OCI-LY7 (cell line): ENCODE measurements at regions not wholly inside any gene's neighbourhood (a gene's known extent, or its start where the extent isn't known, plus 50 kb on each side); places are given as distances from the start of the nearest gene placed in this dataset.

Source experiments
- BruUV-seq: library from RNA; stranded (reverse); fragments of 400-500 nt; replicated peaks from 2 replicates; lab custom pipeline; 2021; lab: Mats Ljungman, UMichigan
- CTCF ChIA-PET: fragments of 300-600 bp; sonication (Branson Sonifier 250); formaldehyde crosslinking; loops from one replicate; lab custom pipeline; 2022; ENCODE audit warnings: antibody characterized with exemption; ENCODE audit not compliant: unreplicated experiment; lab: Charles Lee
- POLR2A ChIA-PET: fragments of 300-600 bp; sonication (Branson Sonifier 250); formaldehyde crosslinking; loops from one replicate; lab custom pipeline; 2022; ENCODE audit warnings: antibody characterized with exemption; lab: Charles Lee
- DNase-seq: peaks from one replicate; pipeline ENCODE4 v3.0.0-alpha.2; 2015; ENCODE audit warnings: low spot score
- H2AFZ ChIP-seq: fragments of 200-600 bp; sonication (generic), shearing (Covaris generic); 2 replicates; pipeline ENCODE4 v1.6.1; 2014; ENCODE audit warnings: mild to moderate bottlenecking, antibody characterized with exemption, low read length, moderate library complexity
- H3K27ac ChIP-seq: fragments of 200-600 bp; sonication (generic); 2 replicates; pipeline ENCODE4 v1.5.1; 2014; ENCODE audit warnings: mixed run types, low read depth, mild to moderate bottlenecking, moderate library complexity, low read length, inconsistent platforms; ENCODE audit not compliant: poor library complexity, severe bottlenecking
- H3K36me3 ChIP-seq: fragments of 200-600 bp; sonication (generic); 2 replicates; pipeline ENCODE4 v1.6.1; 2014; ENCODE audit warnings: mild to moderate bottlenecking, antibody characterized with exemption, low read length, moderate library complexity, mixed read lengths; ENCODE audit not compliant: insufficient read depth
- H3K4me1 ChIP-seq: fragments of 200-600 bp; sonication (generic); 2 replicates; pipeline ENCODE4 v1.5.1; 2014; ENCODE audit warnings: mild to moderate bottlenecking, low read length; ENCODE audit not compliant: insufficient read depth, poor library complexity, severe bottlenecking
- H3K4me2 ChIP-seq: fragments of 200-600 bp; sonication (generic); 2 replicates; pipeline ENCODE4 v1.6.1; 2014; ENCODE audit warnings: mild to moderate bottlenecking, low read length
- H3K4me3 ChIP-seq: fragments of 200-600 bp; sonication (generic); 2 replicates; pipeline ENCODE4 v1.5.1; 2014; ENCODE audit warnings: mild to moderate bottlenecking, low read depth, low read length; ENCODE audit not compliant: poor library complexity, severe bottlenecking
- H3K79me2 ChIP-seq: fragments of 200-600 bp; sonication (generic); 2 replicates; pipeline ENCODE4 v1.6.1; 2016; ENCODE audit warnings: low read depth, mild to moderate bottlenecking, low read length, moderate library complexity, mixed read lengths; ENCODE audit not compliant: insufficient read depth
- H3K9me2 ChIP-seq: fragments of 200-600 bp; sonication (generic); 2 replicates; pipeline ENCODE4 v1.6.1; 2016; ENCODE audit warnings: mild to moderate bottlenecking, low read length, mixed read lengths; ENCODE audit not compliant: insufficient read depth
- H3K9me3 ChIP-seq: fragments of 200-600 bp; sonication (generic); 2 replicates; pipeline ENCODE4 v1.6.1; 2014; ENCODE audit warnings: mild to moderate bottlenecking, mixed run types, low read length, mixed read lengths
- H4K20me1 ChIP-seq: fragments of 200-600 bp; sonication (generic); 2 replicates; pipeline ENCODE4 v1.6.1; 2014; ENCODE audit warnings: mild to moderate bottlenecking, antibody characterized with exemption, low read length, moderate library complexity, mixed read lengths; ENCODE audit not compliant: insufficient read depth
- EZH2phosphoT487 ChIP-seq: fragments of 200-600 bp; sonication (generic); IDR thresholded peaks from 2 replicates; pipeline ENCODE4 v1.6.1; 2018; ENCODE audit warnings: low read depth, borderline replicate concordance, mild to moderate bottlenecking, mixed run types, antibody characterized with exemption, low read length, moderate library complexity, mixed read lengths
- intact Hi-C: fragments of 100-400 bp; cut with micrococcal nuclease; formaldehyde crosslinking; loops from one replicate; pipeline ENCODE4 v1.10.0; 2022; ENCODE audit not compliant: unreplicated experiment
- TF ChIP-seq, protein P1 (sequence below): fragments of 200-600 bp; sonication (generic); conservative IDR thresholded peaks from 2 replicates; pipeline ENCODE4 v1.5.1; 2014; ENCODE audit warnings: mild to moderate bottlenecking, antibody characterized with exemption, low read length, moderate library complexity, mixed read lengths

GRCh38 chr13:108494991-108495645, 134.3 kb upstream of the MYO16 start:
- BruUV-seq = no TSS peak
- no peaks in the 10 kb centered on the region for H3K79me2 ChIP-seq
- H3K4me3 ChIP-seq = no peak overlapping the region
- H2AFZ ChIP-seq = no peak overlapping the region
- DNase-seq = no peak
- ChIA-PET CTCF (no interaction called here), POLR2A (no interaction called here)
- TF ChIP-seq, protein P1, sequence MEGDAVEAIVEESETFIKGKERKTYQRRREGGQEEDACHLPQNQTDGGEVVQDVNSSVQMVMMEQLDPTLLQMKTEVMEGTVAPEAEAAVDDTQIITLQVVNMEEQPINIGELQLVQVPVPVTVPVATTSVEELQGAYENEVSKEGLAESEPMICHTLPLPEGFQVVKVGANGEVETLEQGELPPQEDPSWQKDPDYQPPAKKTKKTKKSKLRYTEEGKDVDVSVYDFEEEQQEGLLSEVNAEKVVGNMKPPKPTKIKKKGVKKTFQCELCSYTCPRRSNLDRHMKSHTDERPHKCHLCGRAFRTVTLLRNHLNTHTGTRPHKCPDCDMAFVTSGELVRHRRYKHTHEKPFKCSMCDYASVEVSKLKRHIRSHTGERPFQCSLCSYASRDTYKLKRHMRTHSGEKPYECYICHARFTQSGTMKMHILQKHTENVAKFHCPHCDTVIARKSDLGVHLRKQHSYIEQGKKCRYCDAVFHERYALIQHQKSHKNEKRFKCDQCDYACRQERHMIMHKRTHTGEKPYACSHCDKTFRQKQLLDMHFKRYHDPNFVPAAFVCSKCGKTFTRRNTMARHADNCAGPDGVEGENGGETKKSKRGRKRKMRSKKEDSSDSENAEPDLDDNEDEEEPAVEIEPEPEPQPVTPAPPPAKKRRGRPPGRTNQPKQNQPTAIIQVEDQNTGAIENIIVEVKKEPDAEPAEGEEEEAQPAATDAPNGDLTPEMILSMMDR = no peak
- TF ChIP-seq EZH2phosphoT487 = no peak
- no peaks in the 10 kb centered on the region for H3K4me1 ChIP-seq
- intact Hi-C loops = no loop called here
- H3K27ac ChIP-seq = no peak overlapping the region
- no peaks in the 10 kb centered on the region for H3K9me3 ChIP-seq
- no peaks in the 10 kb centered on the region for H4K20me1 ChIP-seq
- H3K9me2 ChIP-seq = no peaks in the 10 kb centered on the region
- H3K36me3 ChIP-seq = no peaks in the 10 kb centered on the region
- no peak overlapping the region for H3K4me2 ChIP-seq

GRCh38 chr13:108495646-108496361, 133.6 kb upstream of the MYO16 start:
- no peak overlapping the region for H3K27ac ChIP-seq
- ChIA-PET CTCF (no interaction called here), POLR2A (no interaction called here)
- no peaks in the 10 kb centered on the region for H4K20me1 ChIP-seq
- no peaks in the 10 kb centered on the region for H3K36me3 ChIP-seq
- no peak overlapping the region for H3K4me3 ChIP-seq
- DNase-seq = no peak
- no peaks in the 10 kb centered on the region for H3K79me2 ChIP-seq
- intact Hi-C loops = no loop called here
- H3K9me2 ChIP-seq = no peaks in the 10 kb centered on the region
- BruUV-seq = no TSS peak
- H3K4me1 ChIP-seq = no peaks in the 10 kb centered on the region
- no peak overlapping the region for H2AFZ ChIP-seq
- no peaks in the 10 kb centered on the region for H3K9me3 ChIP-seq
- H3K4me2 ChIP-seq = no peak overlapping the region
- TF ChIP-seq, protein P1 = no peak
- TF ChIP-seq EZH2phosphoT487 = no peak
